Neural crest cell (in vitro differentiated cells): ENCODE measurements at regions not wholly inside any gene's neighbourhood (a gene's known extent, or its start where the extent isn't known, plus 50 kb on each side); places are given as distances from the start of the nearest gene placed in this dataset.

Source experiments
- DNase-seq: peaks from one replicate; pipeline ENCODE4 v3.0.0; 2021; ENCODE audit warnings: low read depth, mixed read lengths, low spot score
- H3K27ac Mint-ChIP-seq: one replicate; pipeline ENCODE4 v1.8.0; 2021; ENCODE audit warnings: mild to moderate bottlenecking, mixed read lengths; ENCODE audit not compliant: unreplicated experiment
- H3K27me3 Mint-ChIP-seq: 2 replicates; pipeline ENCODE4 v1.8.0; 2021; ENCODE audit warnings: low read depth, mild to moderate bottlenecking, mixed read lengths
- H3K36me3 Mint-ChIP-seq: 2 replicates; pipeline ENCODE4 v1.8.0; 2021; ENCODE audit warnings: low read depth, mild to moderate bottlenecking, mixed read lengths
- H3K4me1 Mint-ChIP-seq: 2 replicates; pipeline ENCODE4 v1.8.0; 2021; ENCODE audit warnings: mixed read lengths
- H3K4me3 Mint-ChIP-seq: one replicate; pipeline ENCODE4 v1.8.0; 2021; ENCODE audit warnings: mild to moderate bottlenecking, mixed read lengths
- H3K9me3 Mint-ChIP-seq: 2 replicates; pipeline ENCODE4 v1.8.0; 2021; ENCODE audit warnings: mixed read lengths
- TF ChIP-seq, protein P1 (sequence below): fragments of 200-600 bp; sonication (generic); conservative IDR thresholded peaks from 2 replicates; pipeline ENCODE4 v1.5.0; 2021; ENCODE audit warnings: antibody characterized with exemption, mild to moderate bottlenecking

DNA sequence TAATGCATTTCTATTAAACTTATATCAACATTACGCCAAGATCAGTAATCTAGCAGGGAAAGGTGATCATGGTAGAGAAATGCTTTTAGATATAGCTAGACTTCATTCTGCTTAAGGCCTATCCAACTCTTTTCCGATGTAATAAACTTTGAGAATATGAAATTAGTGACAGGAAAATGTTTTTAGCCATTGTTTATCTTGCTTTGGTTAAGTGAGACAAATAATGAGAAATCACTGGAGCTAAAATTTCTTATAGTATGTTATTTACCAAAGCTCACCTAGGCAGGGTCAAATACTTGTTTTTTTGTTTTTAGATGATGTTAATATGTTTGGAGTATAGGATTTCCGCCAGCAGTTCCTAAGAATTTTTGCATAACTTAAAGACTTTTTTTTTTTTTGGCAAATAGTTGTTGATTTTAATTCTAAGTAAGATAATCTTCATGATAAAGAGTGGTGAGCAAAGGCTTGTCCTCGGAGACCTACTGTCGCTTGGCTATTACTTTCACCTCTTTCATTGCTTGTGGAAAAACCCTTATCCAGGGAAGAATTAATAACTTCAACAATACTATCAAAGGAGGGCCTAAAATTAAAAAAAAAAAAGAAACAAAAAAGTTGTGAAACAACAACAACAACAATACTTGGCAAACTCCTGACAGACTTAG lies 98.3 kb downstream of the SOX4 start:
- no peaks in the 10 kb centered on the region for H3K27me3 Mint-ChIP-seq
- H3K4me1 Mint-ChIP-seq, result peaks cover 15% of the 10 kb centered on the region
- H3K36me3 Mint-ChIP-seq, result peaks cover 22% of the 10 kb centered on the region
- H3K9me3 Mint-ChIP-seq, result peaks cover 6% of the 10 kb centered on the region
- TF ChIP-seq, protein P1, sequence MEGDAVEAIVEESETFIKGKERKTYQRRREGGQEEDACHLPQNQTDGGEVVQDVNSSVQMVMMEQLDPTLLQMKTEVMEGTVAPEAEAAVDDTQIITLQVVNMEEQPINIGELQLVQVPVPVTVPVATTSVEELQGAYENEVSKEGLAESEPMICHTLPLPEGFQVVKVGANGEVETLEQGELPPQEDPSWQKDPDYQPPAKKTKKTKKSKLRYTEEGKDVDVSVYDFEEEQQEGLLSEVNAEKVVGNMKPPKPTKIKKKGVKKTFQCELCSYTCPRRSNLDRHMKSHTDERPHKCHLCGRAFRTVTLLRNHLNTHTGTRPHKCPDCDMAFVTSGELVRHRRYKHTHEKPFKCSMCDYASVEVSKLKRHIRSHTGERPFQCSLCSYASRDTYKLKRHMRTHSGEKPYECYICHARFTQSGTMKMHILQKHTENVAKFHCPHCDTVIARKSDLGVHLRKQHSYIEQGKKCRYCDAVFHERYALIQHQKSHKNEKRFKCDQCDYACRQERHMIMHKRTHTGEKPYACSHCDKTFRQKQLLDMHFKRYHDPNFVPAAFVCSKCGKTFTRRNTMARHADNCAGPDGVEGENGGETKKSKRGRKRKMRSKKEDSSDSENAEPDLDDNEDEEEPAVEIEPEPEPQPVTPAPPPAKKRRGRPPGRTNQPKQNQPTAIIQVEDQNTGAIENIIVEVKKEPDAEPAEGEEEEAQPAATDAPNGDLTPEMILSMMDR, result no peak
- no peak overlapping the region for H3K27ac Mint-ChIP-seq
- no peak overlapping the region for H3K4me3 Mint-ChIP-seq
- no peak for DNase-seq

DNA sequence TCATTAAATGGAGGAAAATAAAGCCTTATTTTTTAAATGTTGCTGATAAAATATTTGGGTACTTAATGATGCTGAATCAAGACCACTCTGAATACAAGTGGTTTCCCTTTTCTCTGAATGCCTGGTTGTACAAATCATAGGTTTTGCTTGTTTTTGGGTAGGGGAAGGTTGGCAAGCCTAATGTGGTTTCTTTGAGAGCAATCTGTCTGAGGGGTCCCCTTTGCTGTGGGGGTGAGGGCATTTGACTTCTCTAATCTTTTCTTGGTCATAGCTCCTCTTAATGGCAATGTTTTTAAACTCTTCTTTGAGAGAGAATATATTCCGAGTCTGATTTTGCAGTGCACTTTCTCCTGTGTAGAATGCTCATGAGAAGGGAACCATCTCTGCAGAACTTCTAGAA lies 99.2 kb downstream of the SOX4 start:
- TF ChIP-seq, protein P1, result no peak
- Mint-ChIP-seq H3K9me3 (peaks cover 3% of the 10 kb centered on the region), H3K27ac (no peak overlapping the region), H3K4me3 (no peak overlapping the region), H3K36me3 (peaks cover 17% of the 10 kb centered on the region), H3K4me1 (peaks cover 20% of the 10 kb centered on the region), H3K27me3 (no peaks in the 10 kb centered on the region)
- DNase-seq, result no peak

GRCh38 chr6:21694168-21694567 lies 100.6 kb downstream of the SOX4 start:
- no peak for DNase-seq
- H3K27me3 Mint-ChIP-seq, result no peaks in the 10 kb centered on the region
- no peaks in the 10 kb centered on the region for H3K9me3 Mint-ChIP-seq
- no peak overlapping the region for H3K4me3 Mint-ChIP-seq
- TF ChIP-seq, protein P1, result no peak
- peaks cover 23% of the 10 kb centered on the region for H3K4me1 Mint-ChIP-seq
- no peak overlapping the region for H3K27ac Mint-ChIP-seq
- peaks cover 7% of the 10 kb centered on the region for H3K36me3 Mint-ChIP-seq

DNA sequence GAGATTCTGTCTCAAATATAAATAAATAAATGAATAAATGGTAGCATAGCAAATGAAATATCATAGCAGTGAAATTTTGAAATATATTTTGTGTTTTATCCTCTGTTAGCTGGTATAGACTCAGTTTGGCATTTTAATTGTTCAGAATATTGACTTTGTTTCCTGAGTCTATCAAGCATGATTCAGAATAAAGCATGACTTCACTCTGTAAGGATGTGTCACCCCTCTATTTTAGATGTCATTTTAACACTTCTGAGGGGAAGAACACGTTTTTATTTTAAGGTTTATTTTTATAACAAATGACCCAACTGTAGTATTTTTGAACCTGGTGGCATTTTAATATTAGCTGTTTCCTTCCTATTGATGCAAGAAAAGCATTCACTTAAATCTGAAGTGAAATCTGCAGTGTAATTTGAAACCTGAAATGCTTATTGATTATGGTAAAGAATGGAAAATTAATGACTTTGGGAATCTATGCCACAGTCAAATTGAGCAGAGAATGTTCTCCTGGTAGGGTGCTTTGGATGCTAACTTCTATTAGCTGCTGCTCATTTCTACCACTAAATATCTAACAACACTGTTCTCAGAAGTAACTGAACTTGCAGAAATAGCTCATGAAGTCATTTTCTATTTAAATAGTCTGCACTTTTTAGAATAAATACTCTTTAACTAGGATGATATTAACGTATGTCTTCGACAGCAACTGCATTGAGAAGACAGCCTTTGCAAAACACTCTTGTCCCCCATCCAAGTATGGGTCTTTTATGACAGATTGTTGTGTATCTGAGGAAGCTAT lies 114.2 kb downstream of the SOX4 start:
- no peak overlapping the region for H3K27ac Mint-ChIP-seq

GRCh38 chr6:21708320-21708580 lies 114.7 kb downstream of the SOX4 start:
- Mint-ChIP-seq H3K27ac (no peak overlapping the region), H3K4me1 (peaks cover 43% of the 10 kb centered on the region), H3K27me3 (no peaks in the 10 kb centered on the region), H3K4me3 (no peak overlapping the region), H3K36me3 (peaks cover 6% of the 10 kb centered on the region), H3K9me3 (peaks cover 5% of the 10 kb centered on the region)
- DNase-seq, result no peak
- TF ChIP-seq, protein P1, result no peak

More for the DNA sequence above, 114.2 kb downstream of the SOX4 start:
- no peak for DNase-seq
- H3K27me3 Mint-ChIP-seq, result no peaks in the 10 kb centered on the region
- peaks cover 9% of the 10 kb centered on the region for H3K36me3 Mint-ChIP-seq
- H3K4me1 Mint-ChIP-seq, result peaks cover 40% of the 10 kb centered on the region
- H3K9me3 Mint-ChIP-seq, result peaks cover 7% of the 10 kb centered on the region
- TF ChIP-seq, protein P1, result no peak
- H3K4me3 Mint-ChIP-seq, result no peak overlapping the region
